Sigmoid colon (tissue), 6 donors: ENCODE measurements at regions not wholly inside any gene's neighbourhood (a gene's known extent, or its start where the extent isn't known, plus 50 kb on each side); places are given as distances from the start of the nearest gene placed in this dataset.

Source experiments
- DNase-seq: peaks from one replicate; pipeline ENCODE4 v3.0.0-alpha.2; 2019
- H3K27ac ChIP-seq, 4 donors: fragments of 200-600 bp; sonication (generic); one replicate each; pipeline ENCODE4 v1.5.1; 2016 to 2019; ENCODE audit warnings: mild to moderate bottlenecking in 1 of 4
- H3K27me3 ChIP-seq, 3 donors: fragments of 200-600 bp; sonication (generic); one replicate each; pipeline ENCODE4 v1.5.1; 2019; ENCODE audit warnings: mild to moderate bottlenecking in 1 of 3
- H3K36me3 ChIP-seq, 4 donors: fragments of 200-600 bp; sonication (generic); one replicate each; pipeline ENCODE4 v1.5.1; 2016 to 2019
- H3K4me1 ChIP-seq, 4 donors: fragments of 200-600 bp; sonication (generic); one replicate each; pipeline ENCODE4 v1.5.1; 2017 to 2019
- H3K4me3 ChIP-seq, 4 donors: fragments of 200-600 bp; sonication (generic); one replicate each; pipeline ENCODE4 v1.5.1; 2017 to 2019; ENCODE audit warnings: mild to moderate bottlenecking in 2 of 4, moderate library complexity in 1 of 4
- H3K9me3 ChIP-seq, 4 donors: fragments of 200-600 bp in 3 of 4; sonication (generic) in 3 of 4; one replicate each; pipeline versions ENCODE4 v1.5.1 to v1.6.1; 2013 to 2019
- EP300 ChIP-seq, 4 donors: sonication (generic); formaldehyde crosslinking; IDR thresholded peaks; one replicate each; pipeline ENCODE4 v1.6.1; 2017; ENCODE audit warnings: antibody characterized with exemption in 4 of 4
- POLR2A ChIP-seq, 2 donors: fragments of 450-650 bp; IDR thresholded peaks; one replicate each; pipeline ENCODE4 v1.6.1; 2016; ENCODE audit warnings: antibody characterized with exemption in 2 of 2, mild to moderate bottlenecking in 2 of 2, moderate library complexity in 2 of 2
- POLR2AphosphoS5 ChIP-seq, 4 donors: sonication (generic); formaldehyde crosslinking; IDR thresholded peaks; one replicate each; pipeline ENCODE4 v1.6.1; 2017; ENCODE audit warnings: antibody characterized with exemption in 4 of 4
- WGBS, 2 donors: extraction: QIAGEN DNeasy Blood & Tissue Kit; methylation state at CpG; one replicate each; pipeline ENCODE4 v1.1.7; 2013; 5-methylcytosine and 5-hydroxymethylcytosine counted together
- intact Hi-C: fragments of 100-400 bp; cut with DNase I; formaldehyde crosslinking; loops from one replicate; pipeline ENCODE4 v1.15.1; 2023
- TF ChIP-seq, protein P1 (sequence below), 4 experiments: fragments of 450-650 bp in 3 of 4; fragments of 200-600 bp in 1 of 4; IDR thresholded peaks; one replicate each; pipeline ENCODE4 v1.5.1; 2016 to 2019; ENCODE audit warnings: antibody characterized with exemption in 4 of 4, mild to moderate bottlenecking in 3 of 4, moderate library complexity in 2 of 4
- donor health status: healthy with polysubstance abuse.
- donor health status: healthy.

DNA sequence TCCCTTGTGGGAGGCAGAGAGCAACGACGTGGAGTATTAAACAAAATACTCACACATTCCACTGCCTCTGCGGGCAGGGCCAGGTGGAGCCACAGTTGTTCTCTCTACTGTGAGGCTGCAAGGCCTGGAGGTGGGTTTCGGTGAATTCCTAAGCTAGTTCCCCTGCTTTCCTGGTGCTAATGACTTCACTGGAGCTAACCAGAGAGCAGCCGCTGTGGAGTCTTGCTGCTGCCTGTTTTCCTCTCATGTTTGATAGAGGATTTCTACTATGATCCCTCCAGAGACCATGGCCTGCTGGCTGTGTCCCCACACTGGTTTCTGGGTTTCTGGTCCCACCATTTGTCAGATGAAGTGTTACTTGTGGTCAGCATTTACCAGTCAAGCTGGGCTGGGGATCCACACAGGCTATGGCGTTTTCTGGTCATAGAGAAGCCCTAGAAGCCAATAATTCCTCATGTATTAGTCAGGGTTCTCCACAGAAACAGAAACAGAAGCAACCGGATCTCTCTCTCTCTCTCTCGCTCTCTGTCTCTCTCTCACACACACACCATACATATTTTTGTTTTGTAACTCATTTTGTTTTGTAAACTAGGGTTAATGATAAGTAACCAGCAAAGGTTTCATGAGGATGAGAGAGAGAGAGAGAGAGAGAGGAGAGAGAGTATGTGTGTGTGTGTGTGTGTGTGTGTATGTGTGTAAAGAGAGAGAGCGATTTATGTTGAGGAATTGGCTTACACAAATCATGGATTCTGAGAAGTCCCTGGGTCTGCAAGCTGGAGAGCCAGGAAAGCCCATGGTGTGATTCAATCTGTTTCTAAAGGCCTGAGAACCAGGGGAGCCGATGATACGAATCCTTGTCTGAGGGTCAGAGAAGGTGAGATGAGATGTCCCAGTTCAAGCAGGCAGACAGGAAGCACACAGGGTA is 403.0 kb downstream of the GADD45G start:
- no peaks in the 10 kb centered on the region for H3K36me3 ChIP-seq
- no peak overlapping the region for H3K4me3 ChIP-seq
- no peak for DNase-seq
- intact Hi-C loops = no loop called here
- no peaks in the 10 kb centered on the region for H3K27me3 ChIP-seq
- H3K4me1 ChIP-seq = peaks cover 0 to 34% (median 27%) of the 10 kb centered on the region in 4 donors
- no peaks in the 10 kb centered on the region for H3K9me3 ChIP-seq
- TF ChIP-seq, protein P1, sequence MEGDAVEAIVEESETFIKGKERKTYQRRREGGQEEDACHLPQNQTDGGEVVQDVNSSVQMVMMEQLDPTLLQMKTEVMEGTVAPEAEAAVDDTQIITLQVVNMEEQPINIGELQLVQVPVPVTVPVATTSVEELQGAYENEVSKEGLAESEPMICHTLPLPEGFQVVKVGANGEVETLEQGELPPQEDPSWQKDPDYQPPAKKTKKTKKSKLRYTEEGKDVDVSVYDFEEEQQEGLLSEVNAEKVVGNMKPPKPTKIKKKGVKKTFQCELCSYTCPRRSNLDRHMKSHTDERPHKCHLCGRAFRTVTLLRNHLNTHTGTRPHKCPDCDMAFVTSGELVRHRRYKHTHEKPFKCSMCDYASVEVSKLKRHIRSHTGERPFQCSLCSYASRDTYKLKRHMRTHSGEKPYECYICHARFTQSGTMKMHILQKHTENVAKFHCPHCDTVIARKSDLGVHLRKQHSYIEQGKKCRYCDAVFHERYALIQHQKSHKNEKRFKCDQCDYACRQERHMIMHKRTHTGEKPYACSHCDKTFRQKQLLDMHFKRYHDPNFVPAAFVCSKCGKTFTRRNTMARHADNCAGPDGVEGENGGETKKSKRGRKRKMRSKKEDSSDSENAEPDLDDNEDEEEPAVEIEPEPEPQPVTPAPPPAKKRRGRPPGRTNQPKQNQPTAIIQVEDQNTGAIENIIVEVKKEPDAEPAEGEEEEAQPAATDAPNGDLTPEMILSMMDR (IDR thresholded peaks at IDR 0.05) = no peak
- no peak for TF ChIP-seq EP300 (IDR thresholded peaks at IDR 0.05)
- TF ChIP-seq POLR2A (IDR thresholded peaks at IDR 0.05) = no peak
- no peak for TF ChIP-seq POLR2AphosphoS5 (IDR thresholded peaks at IDR 0.05)
- H3K27ac ChIP-seq = peak overlapping the region; percentile 58 to 73 (median 59)
- WGBS, 2 donors = 76 to 85% methylated on average over 11 of the region's 11 CpGs

GRCh38 chr9:90009447-90009846 is 404.6 kb downstream of the GADD45G start:
- no peak overlapping the region for H3K27ac ChIP-seq
- H3K4me3 ChIP-seq = no peak overlapping the region
- intact Hi-C loops = no loop called here
- WGBS, 2 donors = 45 to 71% methylated on average over 4 of the region's 4 CpGs
- TF ChIP-seq POLR2AphosphoS5 (IDR thresholded peaks at IDR 0.05) (no peak), POLR2A (IDR thresholded peaks at IDR 0.05) (no peak), EP300 (IDR thresholded peaks at IDR 0.05) (no peak)
- TF ChIP-seq, protein P1 (IDR thresholded peaks at IDR 0.05) = no peak
- no peaks in the 10 kb centered on the region for H3K9me3 ChIP-seq
- no peak for DNase-seq
- H3K27me3 ChIP-seq = no peaks in the 10 kb centered on the region
- H3K36me3 ChIP-seq = no peaks in the 10 kb centered on the region
- peaks cover 0 to 20% (median 13%) of the 10 kb centered on the region in 4 donors for H3K4me1 ChIP-seq

DNA sequence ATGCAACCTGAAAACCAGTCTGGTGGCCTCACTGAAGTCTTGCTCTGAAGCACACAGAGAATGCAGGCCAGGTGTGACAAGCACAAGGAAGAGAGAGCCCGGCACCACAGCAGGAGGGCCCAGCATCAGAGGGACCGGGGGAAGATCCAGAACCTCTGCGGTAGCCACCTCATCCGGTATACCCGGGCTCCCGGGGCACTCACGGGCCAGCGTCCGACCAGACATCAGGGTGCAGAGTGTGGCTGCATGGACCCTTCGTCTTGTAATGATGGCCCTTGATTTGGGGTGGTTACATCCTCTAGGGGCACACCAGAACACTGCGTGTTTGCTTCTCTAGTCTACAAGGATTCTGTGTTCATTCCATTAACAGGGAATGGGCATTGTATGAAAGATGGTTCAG is 406.0 kb downstream of the GADD45G start:
- Histone ChIP-seq H3K36me3 (no peaks in the 10 kb centered on the region), H3K4me3 (no peak overlapping the region), H3K4me1 (peaks cover 0 to 20% (median 11%) of the 10 kb centered on the region in 4 donors), H3K27me3 (no peaks in the 10 kb centered on the region), H3K9me3 (no peaks in the 10 kb centered on the region), H3K27ac (no peak overlapping the region)
- WGBS, 2 donors = 95 to 97% methylated on average over 11 of the region's 11 CpGs
- no peak for TF ChIP-seq EP300 (IDR thresholded peaks at IDR 0.05)
- TF ChIP-seq, protein P1 (IDR thresholded peaks at IDR 0.05) = no peak
- intact Hi-C loops = no loop called here
- no peak for DNase-seq

DNA sequence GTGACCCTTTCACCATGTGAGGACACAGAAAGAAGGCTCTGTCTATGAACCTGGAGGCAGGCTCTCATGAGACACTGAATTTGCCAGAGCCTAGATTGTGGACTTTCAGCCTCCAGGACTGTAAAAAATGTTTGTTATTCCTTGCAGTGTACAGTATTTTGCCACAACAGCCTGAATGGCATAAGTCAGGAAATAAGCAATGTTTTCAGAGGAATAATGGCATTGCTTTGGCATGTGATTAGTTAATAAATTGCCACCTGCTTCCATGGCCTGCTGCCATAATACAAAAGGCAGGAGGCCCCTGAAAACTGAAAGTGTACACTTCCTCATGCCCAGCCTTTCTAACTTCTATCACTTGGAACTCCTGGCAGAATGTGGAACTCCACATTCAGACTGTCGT is 408.1 kb downstream of the GADD45G start:
- H3K9me3 ChIP-seq = no peaks in the 10 kb centered on the region
- intact Hi-C loops = no loop called here
- TF ChIP-seq, protein P1 (IDR thresholded peaks at IDR 0.05) = no peak
- no peak for TF ChIP-seq EP300 (IDR thresholded peaks at IDR 0.05)
- TF ChIP-seq POLR2AphosphoS5 (IDR thresholded peaks at IDR 0.05) = no peak
- no peak for TF ChIP-seq POLR2A (IDR thresholded peaks at IDR 0.05)
- H3K4me3 ChIP-seq = no peak overlapping the region
- 9 to 24% methylated on average over 1 of the region's 1 CpG for WGBS, 2 donors
- H3K27me3 ChIP-seq = no peaks in the 10 kb centered on the region
- no peak for DNase-seq
- H3K36me3 ChIP-seq = no peaks in the 10 kb centered on the region
- H3K4me1 ChIP-seq = peaks cover 0 to 6% (median 5%) of the 10 kb centered on the region in 4 donors
- no peak overlapping the region for H3K27ac ChIP-seq
